ENCODE measurements at regions not wholly inside any gene's neighbourhood (a gene's known extent, or its start where the extent isn't known, plus 50 kb on each side); places are given as distances from the start of the nearest gene placed in this dataset.

GRCh38 chr12:4116251-4117111, 157.1 kb upstream of the CCND2 start:
- intact Hi-C loops (cut with DNase I), result no loop called here
- peak; percentile 65 for DNase-seq (ENCODE audit: low spot score)

GRCh38 chr12:4115570-4115969, 158.0 kb upstream of the CCND2 start:
- no peak for DNase-seq (ENCODE audit: low spot score)
- intact Hi-C loops (cut with DNase I), result no loop called here

- DNase-seq (ENCODE audit: low spot score), result no peak
- intact Hi-C loops (cut with DNase I), result no loop called here
Measured at GRCh38 chr12:4114986-4115385, 158.6 kb upstream of the CCND2 start.

- no peak for DNase-seq (ENCODE audit: low spot score)
- intact Hi-C loops (cut with DNase I), result no loop called here
Measured at GRCh38 chr12:4112734-4113325, 160.7 kb upstream of the CCND2 start.

- intact Hi-C loops (cut with DNase I), result no loop called here
Measured at GRCh38 chr12:4112290-4112689, 161.3 kb upstream of the CCND2 start.

GRCh38 chr12:4111010-4111409, 162.6 kb upstream of the CCND2 start:
- intact Hi-C loops (cut with DNase I), result no loop called here
- no peak for DNase-seq (ENCODE audit: low spot score)

More at GRCh38 chr12:4112290-4112689, 161.3 kb upstream of the CCND2 start:
- DNase-seq (ENCODE audit: low spot score), result no peak

GRCh38 chr12:4109826-4110225, 163.7 kb upstream of the CCND2 start:
- intact Hi-C loops (cut with DNase I), result loop anchor here in 1 of 2 donors (10.0 kb wide), 1 partner anchor 165 kb away; the partner anchor contains the start of gene CCND2

GRCh38 chr12:4108803-4109345, 164.7 kb upstream of the CCND2 start:
- no peak for DNase-seq (ENCODE audit: low spot score)
- intact Hi-C loops (cut with DNase I), result loop anchor here in 1 of 2 donors (10.0 kb wide), 1 partner anchor 166 kb away; the partner anchor contains the start of gene CCND2

More at GRCh38 chr12:4109826-4110225, 163.7 kb upstream of the CCND2 start:
- DNase-seq (ENCODE audit: low spot score), result no peak

- no peak for DNase-seq (ENCODE audit: low spot score)
- intact Hi-C loops (cut with DNase I), result loop anchor here in 1 of 2 donors (10.0 kb wide), 1 partner anchor 167 kb away; the partner anchor contains the start of gene CCND2
Measured at GRCh38 chr12:4107911-4108697, 165.5 kb upstream of the CCND2 start.

- intact Hi-C loops (cut with DNase I), result loop anchor here in 1 of 2 donors (10.0 kb wide), 1 partner anchor 167 kb away; the partner anchor contains the start of gene CCND2
- no peak for DNase-seq (ENCODE audit: low spot score)
Measured at GRCh38 chr12:4107436-4107878, 166.1 kb upstream of the CCND2 start.

GRCh38 chr12:4106621-4107020, 166.9 kb upstream of the CCND2 start:
- DNase-seq (ENCODE audit: low spot score), result no peak
- intact Hi-C loops (cut with DNase I), result loop anchor here in 1 of 2 donors (10.0 kb wide), 1 partner anchor 168 kb away; the partner anchor contains the start of gene CCND2

- no peak for DNase-seq (ENCODE audit: low spot score)
- intact Hi-C loops (cut with DNase I), result loop anchor here in 1 of 2 donors (10.0 kb wide), 1 partner anchor 170 kb away; the partner anchor contains the start of gene CCND2
Measured at GRCh38 chr12:4104722-4105244, 168.8 kb upstream of the CCND2 start.

- no peak for DNase-seq (ENCODE audit: low spot score)
- intact Hi-C loops (cut with DNase I), result no loop called here
Measured at GRCh38 chr12:4099276-4099675, 174.3 kb upstream of the CCND2 start.

GRCh38 chr12:4091016-4091743, 182.4 kb upstream of the CCND2 start:
- no peak for DNase-seq (ENCODE audit: low spot score)
- intact Hi-C loops (cut with DNase I), result no loop called here

GRCh38 chr12:4089956-4090355, 183.6 kb upstream of the CCND2 start:
- intact Hi-C loops (cut with DNase I), result no loop called here
- DNase-seq (ENCODE audit: low spot score), result no peak

GRCh38 chr12:4089121-4089606, 184.4 kb upstream of the CCND2 start:
- intact Hi-C loops (cut with DNase I), result no loop called here
- DNase-seq (ENCODE audit: low spot score), result no peak

GRCh38 chr12:4088451-4088850, 185.1 kb upstream of the CCND2 start:
- DNase-seq (ENCODE audit: low spot score), result no peak
- intact Hi-C loops (cut with DNase I), result no loop called here

- intact Hi-C loops (cut with DNase I), result no loop called here
- DNase-seq (ENCODE audit: low spot score), result no peak
Measured at GRCh38 chr12:4086481-4086880, 187.1 kb upstream of the CCND2 start.
